ENCODE measurements at regions not wholly inside any gene's neighbourhood (a gene's known extent, or its start where the extent isn't known, plus 50 kb on each side); places are given as distances from the start of the nearest gene placed in this dataset.

DNA sequence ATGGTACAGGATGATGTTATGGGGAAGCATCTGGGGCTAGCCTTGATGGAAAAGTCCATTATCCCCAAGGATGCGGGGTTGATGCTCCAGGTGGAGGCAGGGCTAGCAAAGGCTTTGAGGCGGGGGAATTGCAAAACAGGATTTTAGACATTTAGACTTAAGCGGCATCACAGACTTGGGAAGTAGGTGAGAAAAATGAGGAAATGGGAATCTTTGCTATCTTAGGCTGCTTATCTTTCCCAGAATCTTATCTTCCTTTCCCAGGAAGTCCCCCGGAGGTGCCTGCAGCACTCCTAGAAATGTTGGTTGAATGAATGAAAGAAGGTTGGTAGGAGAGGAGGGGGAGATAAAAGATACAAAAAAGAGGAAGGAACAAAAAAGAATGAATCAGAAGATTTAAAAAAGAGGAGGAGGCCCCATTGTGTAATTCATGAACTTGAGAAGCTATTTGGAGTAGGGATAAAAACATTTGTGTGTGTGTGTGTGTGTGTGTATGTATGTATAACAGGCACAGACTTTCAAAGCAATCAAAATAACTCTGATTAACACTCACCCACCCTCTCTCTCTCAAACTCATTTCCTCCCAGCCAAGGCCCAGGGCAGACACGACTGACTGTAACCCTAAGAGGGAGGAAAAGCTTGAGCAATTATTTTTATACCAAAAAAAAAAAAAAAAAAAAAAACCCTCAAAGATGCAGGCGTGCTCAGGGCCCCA is 62.5 kb upstream of the TBX3 start:
- no peak for DNase-seq (ENCODE audit: extremely low spot score)
- CTCF ChIA-PET = interaction anchor here (0.6 kb wide), 1 partner anchor 1951 kb away, joined by 3 read pairs; no protein-coding TSS in a partner anchor
- TF ChIP-seq BHLHE40 (IDR thresholded peaks at IDR 0.05; ENCODE audit: borderline replicate concordance) = no peak
- no peak for TF ChIP-seq ZNF384 (IDR thresholded peaks at IDR 0.05)
- no peak for TF ChIP-seq TARDBP (IDR thresholded peaks at IDR 0.05)
- no peak for TF ChIP-seq LEF1 (IDR thresholded peaks at IDR 0.05; ENCODE audit: borderline replicate concordance)
- TF ChIP-seq FOXA1 (IDR thresholded peaks at IDR 0.05) = no peak
- TF ChIP-seq, protein P1, sequence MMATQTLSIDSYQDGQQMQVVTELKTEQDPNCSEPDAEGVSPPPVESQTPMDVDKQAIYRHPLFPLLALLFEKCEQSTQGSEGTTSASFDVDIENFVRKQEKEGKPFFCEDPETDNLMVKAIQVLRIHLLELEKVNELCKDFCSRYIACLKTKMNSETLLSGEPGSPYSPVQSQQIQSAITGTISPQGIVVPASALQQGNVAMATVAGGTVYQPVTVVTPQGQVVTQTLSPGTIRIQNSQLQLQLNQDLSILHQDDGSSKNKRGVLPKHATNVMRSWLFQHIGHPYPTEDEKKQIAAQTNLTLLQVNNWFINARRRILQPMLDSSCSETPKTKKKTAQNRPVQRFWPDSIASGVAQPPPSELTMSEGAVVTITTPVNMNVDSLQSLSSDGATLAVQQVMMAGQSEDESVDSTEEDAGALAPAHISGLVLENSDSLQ (IDR thresholded peaks at IDR 0.05) = no peak
- no peak for TF ChIP-seq SUZ12 (IDR thresholded peaks at IDR 0.05)
- no peak for TF ChIP-seq ARNT (IDR thresholded peaks at IDR 0.05)
- no peak for TF ChIP-seq CTBP1 (IDR thresholded peaks at IDR 0.05; ENCODE audit: borderline replicate concordance)
- no peak for TF ChIP-seq L3MBTL2 (conservative IDR thresholded peaks at IDR 0.05)
- no peak for TF ChIP-seq NFRKB (IDR thresholded peaks at IDR 0.05)
- no peak for TF ChIP-seq FOXM1 (IDR thresholded peaks at IDR 0.05; ENCODE audit: borderline replicate concordance)
- no peak for TF ChIP-seq HDGF (IDR thresholded peaks at IDR 0.05; ENCODE audit: borderline replicate concordance)
- TF ChIP-seq SP1 (IDR thresholded peaks at IDR 0.05) = no peak
- TF ChIP-seq ELF4 (IDR thresholded peaks at IDR 0.05) = no peak
- TF ChIP-seq FOXK2 (IDR thresholded peaks at IDR 0.05) = no peak
- POLR2A ChIA-PET = interaction anchor here (1.5 kb wide), 1 partner anchor 62 kb away, joined by 3 read pairs; the partner anchor contains the start of gene TBX3

DNA sequence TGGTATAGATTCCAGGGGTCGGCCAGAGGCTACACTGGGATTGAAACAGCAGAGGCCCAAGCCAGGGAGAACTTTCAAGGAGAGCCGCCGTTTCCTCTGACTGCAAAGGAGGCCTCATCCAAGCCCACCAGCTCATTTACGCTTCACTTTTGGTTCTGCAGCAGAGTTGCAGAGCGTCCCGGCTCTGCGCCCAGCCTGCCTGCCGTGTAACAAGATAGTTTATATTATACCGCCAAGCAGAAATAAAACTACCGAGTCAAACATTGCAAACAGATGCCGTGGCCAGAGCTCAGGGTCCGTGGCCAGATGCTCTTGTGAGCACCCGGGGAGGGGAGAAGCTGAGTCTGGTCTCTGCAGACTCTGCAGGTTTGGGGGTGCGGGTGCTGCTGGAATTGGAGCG is 60.7 kb upstream of the TBX3 start:
- ChIA-PET POLR2A (no interaction called here), CTCF (no interaction called here)
- no peak for TF ChIP-seq FOXK2 (IDR thresholded peaks at IDR 0.05)
- DNase-seq (ENCODE audit: extremely low spot score) = no peak

DNA sequence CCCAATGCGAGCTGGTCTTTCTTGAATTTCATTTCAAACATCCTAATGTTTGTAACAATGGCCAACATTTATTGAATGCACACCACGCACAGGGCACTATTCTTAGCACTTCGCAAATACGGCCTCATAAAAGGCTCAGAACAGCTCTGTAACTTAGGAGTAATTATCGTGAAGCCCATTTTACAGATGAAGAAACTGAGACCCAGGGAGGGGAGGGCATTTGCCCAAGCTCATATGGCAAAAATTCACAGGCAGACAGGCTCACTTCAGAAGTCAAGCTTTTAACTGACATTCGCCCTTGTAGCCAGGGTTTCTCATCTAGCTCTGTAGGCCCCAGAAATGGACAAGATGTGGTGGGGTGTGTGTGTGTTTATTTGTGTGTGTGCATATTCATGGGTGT is 60.3 kb upstream of the TBX3 start:
- POLR2A ChIA-PET = interaction anchor here (1.1 kb wide), 1 partner anchor 60 kb away, joined by 4 read pairs; the partner anchor contains the start of gene TBX3
- CTCF ChIA-PET = no interaction called here
- TF ChIP-seq L3MBTL2 (conservative IDR thresholded peaks at IDR 0.05) = no peak
- no peak for TF ChIP-seq ARNT (IDR thresholded peaks at IDR 0.05)
- no peak for TF ChIP-seq FOXK2 (IDR thresholded peaks at IDR 0.05)
- TF ChIP-seq FOXM1 (IDR thresholded peaks at IDR 0.05; ENCODE audit: borderline replicate concordance) = no peak
- TF ChIP-seq CTBP1 (IDR thresholded peaks at IDR 0.05; ENCODE audit: borderline replicate concordance) = no peak
- TF ChIP-seq HDGF (IDR thresholded peaks at IDR 0.05; ENCODE audit: borderline replicate concordance) = no peak
- no peak for TF ChIP-seq ELF4 (IDR thresholded peaks at IDR 0.05)
- DNase-seq (ENCODE audit: extremely low spot score) = no peak

DNA sequence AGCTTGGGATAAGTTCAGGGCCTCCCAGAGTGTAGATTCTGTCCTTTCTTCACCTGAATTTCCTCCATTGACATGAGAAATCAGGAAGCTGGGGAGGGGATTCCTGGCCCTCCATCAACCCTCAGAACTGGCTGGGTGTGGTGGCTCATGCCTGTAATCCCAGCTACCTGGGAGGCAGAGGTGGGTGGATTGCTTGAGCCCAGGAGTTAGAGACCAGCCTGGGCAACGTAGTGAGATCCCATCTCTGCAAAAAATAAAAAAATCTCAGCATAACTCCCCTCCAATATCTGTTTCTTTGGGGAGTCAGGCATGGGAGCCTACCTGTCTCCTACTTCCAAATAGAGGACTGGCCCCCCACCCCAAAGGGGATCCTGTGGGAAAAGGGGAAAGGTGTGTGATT is 59.8 kb upstream of the TBX3 start:
- POLR2A ChIA-PET = interaction anchor here (1.1 kb wide), 1 partner anchor 60 kb away, joined by 4 read pairs; the partner anchor contains the start of gene TBX3
- CTCF ChIA-PET = no interaction called here
- no peak for TF ChIP-seq FOXA1 (IDR thresholded peaks at IDR 0.05)
- no peak for TF ChIP-seq ZNF384 (IDR thresholded peaks at IDR 0.05)
- no peak for TF ChIP-seq HDGF (IDR thresholded peaks at IDR 0.05; ENCODE audit: borderline replicate concordance)
- no peak for TF ChIP-seq NFRKB (IDR thresholded peaks at IDR 0.05)
- no peak for TF ChIP-seq LEF1 (IDR thresholded peaks at IDR 0.05; ENCODE audit: borderline replicate concordance)
- no peak for TF ChIP-seq BHLHE40 (IDR thresholded peaks at IDR 0.05; ENCODE audit: borderline replicate concordance)
- no peak for TF ChIP-seq SP1 (IDR thresholded peaks at IDR 0.05)
- no peak for TF ChIP-seq TARDBP (IDR thresholded peaks at IDR 0.05)
- TF ChIP-seq CTBP1 (IDR thresholded peaks at IDR 0.05; ENCODE audit: borderline replicate concordance) = no peak
- no peak for TF ChIP-seq L3MBTL2 (conservative IDR thresholded peaks at IDR 0.05)
- TF ChIP-seq ARNT (IDR thresholded peaks at IDR 0.05) = no peak
- no peak for TF ChIP-seq FOXM1 (IDR thresholded peaks at IDR 0.05; ENCODE audit: borderline replicate concordance)
- TF ChIP-seq ELF4 (IDR thresholded peaks at IDR 0.05) = no peak
- TF ChIP-seq, protein P1 (IDR thresholded peaks at IDR 0.05) = no peak
- no peak for TF ChIP-seq SUZ12 (IDR thresholded peaks at IDR 0.05)
- DNase-seq (ENCODE audit: extremely low spot score) = no peak

DNA sequence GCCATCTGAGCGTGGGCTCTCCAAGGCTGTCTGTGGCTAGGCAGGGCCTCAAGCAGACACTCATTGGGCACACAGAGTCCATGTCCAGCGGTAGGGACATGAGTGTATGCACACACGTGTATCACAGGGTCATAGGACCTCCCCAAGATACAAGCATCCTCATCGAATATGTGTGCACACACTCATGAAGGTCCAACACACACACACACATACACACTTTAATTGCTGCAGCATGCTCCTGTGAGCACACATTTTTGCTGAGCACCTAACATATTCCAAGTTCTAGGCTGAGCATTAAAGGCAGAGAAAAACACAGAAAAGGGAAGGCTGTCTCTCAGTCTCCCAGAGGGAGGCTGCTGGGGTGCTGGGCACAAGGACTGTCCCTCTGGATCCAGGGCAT is 59.3 kb upstream of the TBX3 start:
- TF ChIP-seq LEF1 (IDR thresholded peaks at IDR 0.05; ENCODE audit: borderline replicate concordance) (no peak), L3MBTL2 (conservative IDR thresholded peaks at IDR 0.05) (no peak), FOXA1 (IDR thresholded peaks at IDR 0.05) (no peak), ELF4 (IDR thresholded peaks at IDR 0.05) (no peak), BHLHE40 (IDR thresholded peaks at IDR 0.05; ENCODE audit: borderline replicate concordance) (no peak), ZNF384 (IDR thresholded peaks at IDR 0.05) (no peak), NFRKB (IDR thresholded peaks at IDR 0.05) (no peak), SUZ12 (IDR thresholded peaks at IDR 0.05) (no peak), TARDBP (IDR thresholded peaks at IDR 0.05) (no peak), CTBP1 (IDR thresholded peaks at IDR 0.05; ENCODE audit: borderline replicate concordance) (no peak)
- POLR2A ChIA-PET = interaction anchor here (1.1 kb wide), 1 partner anchor 59 kb away, joined by 4 read pairs; the partner anchor contains the start of gene TBX3
- no peak for DNase-seq (ENCODE audit: extremely low spot score)
- CTCF ChIA-PET = no interaction called here

DNA sequence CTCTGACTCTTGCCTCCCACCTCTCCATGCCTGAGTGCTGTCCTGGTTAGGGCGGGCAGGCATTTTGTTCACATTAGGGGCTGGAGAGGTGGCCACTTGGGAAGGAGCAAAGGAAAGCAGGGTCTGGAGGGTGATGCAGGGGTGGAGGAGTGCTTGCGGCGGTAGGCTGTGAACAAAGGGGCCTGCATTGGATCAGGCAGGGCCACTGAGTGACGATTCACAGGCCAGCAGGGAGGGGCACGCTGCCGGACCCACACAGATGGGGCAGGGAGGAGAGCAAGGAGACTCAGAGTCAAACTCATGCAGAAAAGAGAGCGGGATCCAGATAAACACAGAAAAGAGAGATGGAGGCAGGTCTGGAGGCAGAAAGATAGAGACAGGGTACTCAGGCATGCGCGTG is 58.4 kb upstream of the TBX3 start:
- ChIA-PET POLR2A (no interaction called here), CTCF (no interaction called here)
- no peak for DNase-seq (ENCODE audit: extremely low spot score)

More for the DNA sequence above, 58.4 kb upstream of the TBX3 start:
- TF ChIP-seq FOXK2 (IDR thresholded peaks at IDR 0.05) (no peak), TARDBP (IDR thresholded peaks at IDR 0.05) (no peak), BHLHE40 (IDR thresholded peaks at IDR 0.05; ENCODE audit: borderline replicate concordance) (no peak), FOXM1 (IDR thresholded peaks at IDR 0.05; ENCODE audit: borderline replicate concordance) (no peak), CTBP1 (IDR thresholded peaks at IDR 0.05; ENCODE audit: borderline replicate concordance) (no peak), HDGF (IDR thresholded peaks at IDR 0.05; ENCODE audit: borderline replicate concordance) (no peak), LEF1 (IDR thresholded peaks at IDR 0.05; ENCODE audit: borderline replicate concordance) (no peak), L3MBTL2 (conservative IDR thresholded peaks at IDR 0.05) (no peak), NFRKB (IDR thresholded peaks at IDR 0.05) (no peak), ELF4 (IDR thresholded peaks at IDR 0.05) (no peak), SUZ12 (IDR thresholded peaks at IDR 0.05) (no peak), ZNF384 (IDR thresholded peaks at IDR 0.05) (no peak), FOXA1 (IDR thresholded peaks at IDR 0.05) (no peak), ARNT (IDR thresholded peaks at IDR 0.05) (no peak), SP1 (IDR thresholded peaks at IDR 0.05) (no peak)
- TF ChIP-seq, protein P1 (IDR thresholded peaks at IDR 0.05) = no peak
